Calu3 (cell line): ENCODE measurements at regions not wholly inside any gene's neighbourhood (a gene's known extent, or its start where the extent isn't known, plus 50 kb on each side); places are given as distances from the start of the nearest gene placed in this dataset.

Experiments used
- BruUV-seq: library from RNA; stranded (reverse); fragments of 400-500 nt; replicated peaks from 2 replicates; lab custom pipeline; 2021; lab: Mats Ljungman, UMichigan
- CTCF ChIA-PET: fragments of 300-600 bp; sonication (Branson Sonifier 250); formaldehyde crosslinking; loops from one replicate; lab custom pipeline; 2022; ENCODE audit warnings: antibody characterized with exemption; lab: Charles Lee
- DNase-seq: peaks from one replicate; pipeline ENCODE4 v3.0.0; 2022
- H3K27ac Mint-ChIP-seq: one replicate; pipeline ENCODE4 v1.8.0; 2022; ENCODE audit warnings: mixed read lengths; ENCODE audit not compliant: unreplicated experiment
- H3K27me3 Mint-ChIP-seq: one replicate; pipeline ENCODE4 v1.8.0; 2022; ENCODE audit warnings: mixed read lengths; ENCODE audit not compliant: unreplicated experiment
- H3K36me3 Mint-ChIP-seq: one replicate; pipeline ENCODE4 v1.8.0; 2022; ENCODE audit warnings: mild to moderate bottlenecking, moderate library complexity, mixed read lengths; ENCODE audit not compliant: insufficient read depth, unreplicated experiment
- H3K4me1 Mint-ChIP-seq: one replicate; pipeline ENCODE4 v1.8.0; 2022; ENCODE audit warnings: mild to moderate bottlenecking, low read depth, mixed read lengths; ENCODE audit not compliant: unreplicated experiment
- H3K4me3 Mint-ChIP-seq: one replicate; pipeline ENCODE4 v1.8.0; 2022; ENCODE audit warnings: mild to moderate bottlenecking, low read depth, moderate library complexity, mixed read lengths; ENCODE audit not compliant: unreplicated experiment
- H3K9me3 Mint-ChIP-seq: one replicate; pipeline ENCODE4 v1.8.0; 2022; ENCODE audit warnings: low read depth, mixed read lengths; ENCODE audit not compliant: unreplicated experiment
- intact Hi-C: fragments of 100-400 bp; cut with micrococcal nuclease; formaldehyde crosslinking; loops from one replicate; pipeline ENCODE4 v1.10.0; 2022; ENCODE audit not compliant: unreplicated experiment
- TF ChIP-seq, protein P1 (sequence below): fragments of 200-600 bp; IDR thresholded peaks from one replicate; pipeline ENCODE4 v1.8.0; 2022; ENCODE audit warnings: antibody characterized with exemption; ENCODE audit not compliant: unreplicated experiment

DNA sequence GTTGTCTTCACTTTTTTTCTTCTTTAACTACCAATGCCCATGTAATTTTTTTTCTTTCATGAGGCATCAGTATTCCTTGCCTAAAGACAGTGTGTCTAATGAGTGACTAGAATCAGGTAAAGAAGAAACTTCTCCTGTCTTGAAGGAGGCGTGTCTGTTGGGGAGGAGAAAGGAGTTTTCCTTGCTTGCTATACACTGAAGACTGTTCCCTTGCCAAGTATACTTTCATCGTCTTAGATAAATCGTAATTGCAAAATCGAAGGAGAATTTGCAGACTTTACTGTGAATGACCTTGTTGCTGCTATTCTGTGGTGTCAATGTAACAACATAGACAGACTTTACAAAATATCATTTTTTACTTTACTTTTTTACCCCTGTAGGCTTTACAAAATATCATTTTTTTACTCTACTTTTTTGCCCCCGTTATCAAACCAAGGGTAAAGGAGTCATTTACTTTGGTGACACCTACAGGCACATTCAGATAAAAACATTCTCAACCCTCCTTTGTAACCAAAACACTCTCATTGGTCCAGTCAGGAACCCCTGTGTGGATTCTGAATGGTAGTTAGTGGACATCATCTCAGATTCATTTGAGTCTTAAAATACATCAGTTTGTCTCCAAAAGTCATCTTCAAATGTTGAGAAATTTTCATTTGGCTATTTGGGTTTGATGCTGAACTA lies 232.4 kb downstream of the AHR start:
- H3K9me3 Mint-ChIP-seq = peaks cover 3% of the 10 kb centered on the region
- no peak overlapping the region for H3K4me3 Mint-ChIP-seq
- peaks cover 66% of the 10 kb centered on the region for H3K4me1 Mint-ChIP-seq
- no TSS peak for BruUV-seq
- H3K27me3 Mint-ChIP-seq = no peaks in the 10 kb centered on the region
- intact Hi-C loops = loop anchor here (2.0 kb wide), 1 partner anchor 160 kb away; no protein-coding TSS in a partner anchor
- TF ChIP-seq, protein P1, sequence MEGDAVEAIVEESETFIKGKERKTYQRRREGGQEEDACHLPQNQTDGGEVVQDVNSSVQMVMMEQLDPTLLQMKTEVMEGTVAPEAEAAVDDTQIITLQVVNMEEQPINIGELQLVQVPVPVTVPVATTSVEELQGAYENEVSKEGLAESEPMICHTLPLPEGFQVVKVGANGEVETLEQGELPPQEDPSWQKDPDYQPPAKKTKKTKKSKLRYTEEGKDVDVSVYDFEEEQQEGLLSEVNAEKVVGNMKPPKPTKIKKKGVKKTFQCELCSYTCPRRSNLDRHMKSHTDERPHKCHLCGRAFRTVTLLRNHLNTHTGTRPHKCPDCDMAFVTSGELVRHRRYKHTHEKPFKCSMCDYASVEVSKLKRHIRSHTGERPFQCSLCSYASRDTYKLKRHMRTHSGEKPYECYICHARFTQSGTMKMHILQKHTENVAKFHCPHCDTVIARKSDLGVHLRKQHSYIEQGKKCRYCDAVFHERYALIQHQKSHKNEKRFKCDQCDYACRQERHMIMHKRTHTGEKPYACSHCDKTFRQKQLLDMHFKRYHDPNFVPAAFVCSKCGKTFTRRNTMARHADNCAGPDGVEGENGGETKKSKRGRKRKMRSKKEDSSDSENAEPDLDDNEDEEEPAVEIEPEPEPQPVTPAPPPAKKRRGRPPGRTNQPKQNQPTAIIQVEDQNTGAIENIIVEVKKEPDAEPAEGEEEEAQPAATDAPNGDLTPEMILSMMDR = peak; percentile 41
- peak overlapping the region; percentile 86 for H3K27ac Mint-ChIP-seq
- DNase-seq = no peak
- CTCF ChIA-PET = interaction anchor here (0.7 to 2.4 kb wide), 5 partner anchors 8 to 640 kb away, joined by 3 to 20 read pairs (median 3); no protein-coding TSS in a partner anchor
- H3K36me3 Mint-ChIP-seq = peaks cover 8% of the 10 kb centered on the region

DNA sequence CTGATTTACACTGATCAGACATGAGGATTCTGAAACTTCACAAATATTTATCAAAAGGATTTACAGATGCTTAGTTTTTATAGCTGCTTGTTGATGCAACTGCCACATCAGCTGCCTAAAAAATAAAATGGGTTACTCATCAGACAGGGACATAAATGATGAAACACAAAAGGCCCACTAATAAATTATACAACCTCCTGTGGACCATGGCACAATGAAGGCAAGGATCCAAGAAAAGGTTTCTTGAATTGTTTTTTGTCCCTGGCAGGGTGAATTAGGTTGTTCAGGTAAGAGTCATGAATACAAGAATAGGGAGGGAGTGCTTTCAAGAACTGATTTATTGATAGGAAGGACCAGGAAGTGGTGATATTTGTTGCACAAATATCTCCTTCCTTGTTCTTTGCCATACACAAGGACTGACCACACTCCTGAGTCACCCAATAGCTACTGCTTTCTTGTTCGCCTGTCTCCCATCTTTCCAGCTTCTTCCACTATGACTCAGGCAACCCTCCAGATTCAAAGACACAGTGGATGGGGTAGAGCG lies 234.5 kb downstream of the AHR start:
- H3K9me3 Mint-ChIP-seq = peaks cover 6% of the 10 kb centered on the region
- H3K27ac Mint-ChIP-seq = peak overlapping the region; percentile 86
- no peaks in the 10 kb centered on the region for H3K27me3 Mint-ChIP-seq
- peaks cover 8% of the 10 kb centered on the region for H3K36me3 Mint-ChIP-seq
- peak; percentile 73 for DNase-seq
- peak overlapping the region; percentile 5 for H3K4me3 Mint-ChIP-seq
- peaks cover 46% of the 10 kb centered on the region for H3K4me1 Mint-ChIP-seq
- intact Hi-C loops = loop anchor here (1.0 to 2.0 kb wide), 3 partner anchors 67 to 550 kb away; no protein-coding TSS in a partner anchor
- BruUV-seq = no TSS peak
- TF ChIP-seq, protein P1 = no peak
- CTCF ChIA-PET = interaction anchor here (0.6 to 2.4 kb wide), 12 partner anchors 10 to 607 kb away, joined by 3 to 20 read pairs (median 3); no protein-coding TSS in a partner anchor

DNA sequence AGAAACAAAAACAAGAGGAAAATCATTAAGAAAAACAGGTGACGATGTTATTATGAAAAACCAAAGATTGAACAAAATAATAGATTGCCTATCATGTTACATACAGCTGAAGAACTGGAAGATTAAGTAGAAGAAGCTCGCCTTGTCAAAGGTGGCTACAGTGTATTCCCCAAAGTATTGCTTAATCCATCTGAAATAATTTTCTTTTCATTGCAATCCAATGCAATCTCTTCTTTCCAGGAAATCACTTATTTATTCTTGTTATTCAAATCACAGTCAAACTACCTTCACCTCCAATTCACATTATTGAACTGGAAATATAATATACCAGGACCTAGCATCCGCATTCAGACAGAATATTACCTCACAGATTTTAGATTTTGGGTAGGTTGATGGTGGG lies 235.9 kb downstream of the AHR start:
- Mint-ChIP-seq H3K27me3 (no peaks in the 10 kb centered on the region), H3K4me3 (no peak overlapping the region), H3K27ac (peak overlapping the region; percentile 86), H3K36me3 (peaks cover 8% of the 10 kb centered on the region), H3K4me1 (peaks cover 38% of the 10 kb centered on the region), H3K9me3 (peaks cover 4% of the 10 kb centered on the region)
- DNase-seq = no peak
- CTCF ChIA-PET = no interaction called here
- intact Hi-C loops = no loop called here
- BruUV-seq = no TSS peak
- TF ChIP-seq, protein P1 = no peak

DNA sequence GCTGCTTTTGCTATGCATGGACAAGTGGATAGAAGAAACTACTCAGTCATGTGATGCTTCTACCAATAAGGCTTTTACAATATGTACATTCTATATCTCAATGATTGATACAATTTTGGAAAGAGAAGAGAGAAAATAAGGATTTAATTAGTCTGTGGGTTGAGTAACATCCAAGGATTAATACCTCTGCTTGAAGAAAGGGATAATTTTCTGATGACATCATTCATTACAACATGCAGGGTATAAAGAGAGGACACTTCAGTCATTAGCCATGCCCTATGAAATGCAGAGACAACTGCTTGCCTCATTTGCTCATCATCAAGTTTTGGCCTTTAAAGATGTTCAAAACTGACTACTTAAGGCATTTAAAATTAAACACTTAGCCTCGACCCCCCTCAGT lies 237.3 kb downstream of the AHR start:
- Mint-ChIP-seq H3K9me3 (peaks cover 4% of the 10 kb centered on the region), H3K4me1 (peaks cover 44% of the 10 kb centered on the region), H3K36me3 (peaks cover 8% of the 10 kb centered on the region), H3K27me3 (no peaks in the 10 kb centered on the region), H3K27ac (no peak overlapping the region), H3K4me3 (no peak overlapping the region)
- TF ChIP-seq, protein P1 = no peak
- intact Hi-C loops = no loop called here
- no peak for DNase-seq
- CTCF ChIA-PET = no interaction called here
- no TSS peak for BruUV-seq
